Prostate gland (tissue), 2 donors: ENCODE measurements at regions not wholly inside any gene's neighbourhood (a gene's known extent, or its start where the extent isn't known, plus 50 kb on each side); places are given as distances from the start of the nearest gene placed in this dataset.

ENCODE experiments used
- DNase-seq: peaks from one replicate; pipeline ENCODE4 v3.0.0-alpha.2; 2019; ENCODE audit warnings: low spot score
- H3K27ac ChIP-seq, 2 donors: fragments of 200-600 bp; sonication (generic); 2 replicates each; pipeline ENCODE4 v1.5.1; 2017 to 2019
- H3K27me3 ChIP-seq: fragments of 200-600 bp; sonication (generic); replicated peaks from 2 replicates; pipeline ENCODE4 v1.5.1; 2019; ENCODE audit not compliant: insufficient read depth
- H3K36me3 ChIP-seq, 2 donors: fragments of 200-600 bp; sonication (generic); 1 replicate in 1 of 2; 2 replicates in 1 of 2; pipeline versions ENCODE4 v1.5.1 to v1.8.1; 2017 to 2019
- H3K4me1 ChIP-seq: fragments of 200-600 bp; sonication (generic); replicated peaks from 2 replicates; pipeline ENCODE4 v1.5.1; 2019
- H3K4me3 ChIP-seq, 2 donors: fragments of 200-600 bp; sonication (generic); 2 replicates each; pipeline ENCODE4 v1.5.1; 2017 to 2019
- H3K9me3 ChIP-seq: fragments of 200-600 bp; sonication (generic); 2 replicates; pipeline ENCODE4 v1.5.1; 2017
- POLR2A ChIP-seq: fragments of 450-650 bp; IDR thresholded peaks from one replicate; pipeline ENCODE4 v1.6.1; 2016; ENCODE audit warnings: antibody characterized with exemption, mild to moderate bottlenecking
- POLR2AphosphoS5 ChIP-seq: sonication (generic); formaldehyde crosslinking; IDR thresholded peaks from one replicate; pipeline ENCODE4 v1.6.1; 2017; ENCODE audit warnings: antibody characterized with exemption
- WGBS: methylation state at CpG from one replicate; pipeline ENCODE4 v1.1.5; 2018; 5-methylcytosine and 5-hydroxymethylcytosine counted together
- intact Hi-C: fragments of 100-400 bp; cut with DNase I; formaldehyde crosslinking; loops from one replicate; pipeline ENCODE4 v1.14.2; 2022
- TF ChIP-seq, protein P1 (sequence below), 4 experiments: fragments of 200-600 bp in 2 of 4; fragments of 450-650 bp in 2 of 4; sonication (generic) in 2 of 4; IDR thresholded peaks; 1 replicate in 3 of 4; 2 replicates in 1 of 4; pipeline ENCODE4 v1.5.1; 2016 to 2019; ENCODE audit warnings: antibody characterized with exemption in 4 of 4, mild to moderate bottlenecking in 2 of 4, moderate library complexity in 2 of 4

DNA sequence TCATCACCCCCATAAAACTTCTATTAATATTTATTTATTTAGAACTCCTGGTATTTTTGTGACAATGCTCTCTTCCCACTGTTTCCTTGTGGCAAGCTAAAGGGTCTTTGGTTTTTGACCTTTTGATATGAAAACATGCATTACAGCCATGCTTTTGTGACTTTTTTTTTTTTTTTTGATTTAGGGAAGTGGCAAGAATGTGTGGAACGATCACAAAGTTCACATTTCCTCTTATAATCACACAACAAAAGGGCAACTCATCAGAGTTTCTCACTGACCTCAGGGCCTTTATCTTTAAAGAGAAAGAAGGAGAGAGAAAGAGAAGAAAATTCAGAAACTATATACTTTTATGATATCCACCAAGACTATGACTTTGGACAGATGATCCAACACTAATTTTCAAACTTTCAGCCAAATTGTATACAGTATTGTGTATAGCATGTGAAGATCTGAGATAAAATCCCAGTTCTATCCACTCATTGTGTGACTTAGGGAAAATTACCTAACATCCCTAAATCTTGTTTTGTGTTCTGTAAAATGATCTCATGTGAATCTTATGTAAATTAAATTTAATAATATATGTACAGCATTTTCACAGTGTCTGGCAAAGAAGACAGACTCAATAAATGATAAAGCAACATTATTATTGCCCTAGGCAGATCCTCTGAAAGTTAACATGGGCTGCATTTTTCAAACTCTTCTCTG is 106.8 kb upstream of the MARCKS start:
- H3K36me3 ChIP-seq, result no peaks in the 10 kb centered on the region
- TF ChIP-seq POLR2A (no peak), POLR2AphosphoS5 (no peak)
- TF ChIP-seq, protein P1, sequence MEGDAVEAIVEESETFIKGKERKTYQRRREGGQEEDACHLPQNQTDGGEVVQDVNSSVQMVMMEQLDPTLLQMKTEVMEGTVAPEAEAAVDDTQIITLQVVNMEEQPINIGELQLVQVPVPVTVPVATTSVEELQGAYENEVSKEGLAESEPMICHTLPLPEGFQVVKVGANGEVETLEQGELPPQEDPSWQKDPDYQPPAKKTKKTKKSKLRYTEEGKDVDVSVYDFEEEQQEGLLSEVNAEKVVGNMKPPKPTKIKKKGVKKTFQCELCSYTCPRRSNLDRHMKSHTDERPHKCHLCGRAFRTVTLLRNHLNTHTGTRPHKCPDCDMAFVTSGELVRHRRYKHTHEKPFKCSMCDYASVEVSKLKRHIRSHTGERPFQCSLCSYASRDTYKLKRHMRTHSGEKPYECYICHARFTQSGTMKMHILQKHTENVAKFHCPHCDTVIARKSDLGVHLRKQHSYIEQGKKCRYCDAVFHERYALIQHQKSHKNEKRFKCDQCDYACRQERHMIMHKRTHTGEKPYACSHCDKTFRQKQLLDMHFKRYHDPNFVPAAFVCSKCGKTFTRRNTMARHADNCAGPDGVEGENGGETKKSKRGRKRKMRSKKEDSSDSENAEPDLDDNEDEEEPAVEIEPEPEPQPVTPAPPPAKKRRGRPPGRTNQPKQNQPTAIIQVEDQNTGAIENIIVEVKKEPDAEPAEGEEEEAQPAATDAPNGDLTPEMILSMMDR (IDR thresholded peaks at IDR 0.05), result no peak
- 48% methylated on average over 1 of the region's 1 CpG for WGBS
- no peaks in the 10 kb centered on the region for H3K4me1 ChIP-seq
- no peak for DNase-seq
- no peak overlapping the region for H3K27ac ChIP-seq
- intact Hi-C loops, result no loop called here
- H3K9me3 ChIP-seq, result no peaks in the 10 kb centered on the region
- H3K27me3 ChIP-seq, result no peaks in the 10 kb centered on the region
- H3K4me3 ChIP-seq, result no peak overlapping the region

DNA sequence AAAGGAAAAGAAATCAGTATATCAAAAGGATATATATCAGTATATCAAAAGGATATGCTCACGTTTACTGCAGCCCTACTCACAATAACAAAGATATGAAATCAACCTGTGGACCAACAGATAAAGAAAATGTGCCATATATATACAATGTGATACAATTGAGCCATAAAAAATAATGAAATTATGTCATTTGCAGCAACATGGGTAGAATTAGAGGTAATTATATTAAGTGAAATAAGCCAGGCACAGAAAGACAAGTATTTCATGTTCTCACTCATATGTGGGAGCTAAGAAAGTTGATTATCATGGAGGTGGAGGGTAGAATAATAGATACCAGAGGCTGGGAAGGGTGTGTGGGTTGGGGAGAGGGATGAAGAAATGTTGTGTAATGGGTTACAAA is 102.9 kb upstream of the MARCKS start:
- intact Hi-C loops, result no loop called here
- no peak overlapping the region for H3K4me3 ChIP-seq
- no peaks in the 10 kb centered on the region for H3K9me3 ChIP-seq
- no peaks in the 10 kb centered on the region for H3K27me3 ChIP-seq
- no peaks in the 10 kb centered on the region for H3K4me1 ChIP-seq
- DNase-seq, result no peak
- no peak overlapping the region for H3K27ac ChIP-seq
- WGBS, result 81% methylated on average over 1 of the region's 1 CpG
- H3K36me3 ChIP-seq, result no peaks in the 10 kb centered on the region
- TF ChIP-seq POLR2AphosphoS5 (no peak), POLR2A (no peak)
- TF ChIP-seq, protein P1 (IDR thresholded peaks at IDR 0.05), result no peak

DNA sequence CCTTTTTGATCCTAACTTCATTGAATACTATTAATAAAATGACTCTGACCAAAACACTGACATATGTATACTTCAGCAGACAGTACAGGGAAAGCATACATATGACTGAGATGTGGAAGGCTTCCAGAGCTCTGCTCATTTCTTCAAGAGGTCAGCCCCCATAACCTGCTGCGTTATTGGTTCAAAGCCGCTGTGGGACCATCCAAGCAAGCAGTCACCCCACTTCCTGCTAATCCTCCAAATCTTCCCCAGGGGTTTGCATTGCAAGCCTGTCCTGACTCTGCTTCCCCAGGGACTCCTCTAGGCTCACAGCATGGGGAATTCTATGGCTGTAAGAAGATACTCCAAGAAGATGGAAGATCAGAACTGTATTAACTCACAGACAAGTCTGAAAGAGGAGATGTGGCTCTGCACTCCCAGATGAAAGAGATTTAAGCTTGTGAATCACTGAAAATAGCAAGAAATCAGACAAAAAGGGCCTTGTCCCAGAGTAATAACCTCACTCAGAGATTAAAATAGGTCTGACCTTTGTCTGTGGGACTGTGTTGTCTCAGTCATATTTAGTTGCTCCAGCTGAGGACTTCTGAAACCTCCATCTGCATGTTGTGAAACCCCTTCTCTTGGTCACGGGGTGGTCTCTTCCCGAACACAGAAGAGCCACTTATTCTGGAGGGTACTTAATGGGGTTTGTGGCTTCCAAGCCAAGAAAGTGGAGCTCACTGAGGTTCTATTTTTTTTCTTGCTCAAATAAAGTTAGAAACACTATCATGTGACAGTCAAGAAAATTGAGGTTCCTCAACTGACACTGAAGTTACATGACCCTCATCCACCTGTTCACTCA is 101.5 kb upstream of the MARCKS start:
- Histone ChIP-seq H3K4me3 (no peak overlapping the region), H3K27ac (no peak overlapping the region), H3K4me1 (no peaks in the 10 kb centered on the region), H3K9me3 (no peaks in the 10 kb centered on the region), H3K27me3 (no peaks in the 10 kb centered on the region), H3K36me3 (no peaks in the 10 kb centered on the region)
- TF ChIP-seq POLR2AphosphoS5, result no peak
- 92% methylated on average over 4 of the region's 4 CpGs for WGBS
- intact Hi-C loops, result no loop called here
- no peak for DNase-seq

DNA sequence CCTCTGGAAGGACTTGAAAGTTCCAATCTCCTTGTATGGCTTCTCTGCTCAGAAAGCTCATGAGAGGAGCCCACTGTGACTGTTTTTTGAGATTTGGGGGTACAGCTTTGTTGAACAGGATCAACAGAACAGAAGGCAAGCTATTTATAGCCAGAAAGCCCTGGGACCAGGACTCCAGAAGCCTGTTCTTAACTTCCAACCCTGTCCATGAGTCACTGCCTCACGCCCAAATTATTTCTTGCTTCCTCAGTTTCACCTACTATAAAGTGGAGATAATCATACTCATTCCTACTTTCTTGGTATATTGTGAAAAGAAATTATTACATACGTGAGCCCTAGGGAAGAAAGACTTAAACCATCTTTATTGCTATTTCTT is 100.9 kb upstream of the MARCKS start:
- TF ChIP-seq, protein P1 (IDR thresholded peaks at IDR 0.05), result no peak
- TF ChIP-seq POLR2A (no peak), POLR2AphosphoS5 (no peak)
- H3K9me3 ChIP-seq, result no peaks in the 10 kb centered on the region
- H3K36me3 ChIP-seq, result no peaks in the 10 kb centered on the region
- H3K27ac ChIP-seq, result no peak overlapping the region
- no peaks in the 10 kb centered on the region for H3K27me3 ChIP-seq
- DNase-seq, result no peak
- WGBS, result 97% methylated on average over 2 of the region's 2 CpGs
- H3K4me3 ChIP-seq, result no peak overlapping the region
- H3K4me1 ChIP-seq, result no peaks in the 10 kb centered on the region
- intact Hi-C loops, result no loop called here

DNA sequence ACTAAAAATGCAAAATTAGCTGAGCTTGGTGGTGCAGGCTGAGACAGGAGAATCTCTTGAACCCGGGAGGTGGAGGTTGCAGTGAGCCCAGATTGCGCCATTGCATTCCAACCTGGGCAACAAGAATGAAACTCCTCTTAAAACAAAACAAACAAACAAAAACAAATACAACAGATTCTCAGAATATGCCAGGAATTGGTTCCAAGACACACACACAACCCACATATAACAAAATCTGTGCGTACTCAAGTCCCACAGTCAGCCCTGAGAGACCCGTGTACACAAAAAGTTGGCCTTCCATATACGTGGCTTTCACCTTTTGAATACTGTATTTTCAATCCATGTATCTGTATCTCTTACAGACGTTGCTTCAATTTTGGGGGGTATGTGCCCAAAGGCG is 98.9 kb upstream of the MARCKS start:
- no peak for DNase-seq
- intact Hi-C loops, result no loop called here
- Histone ChIP-seq H3K4me3 (no peak overlapping the region), H3K4me1 (no peaks in the 10 kb centered on the region), H3K27ac (no peak overlapping the region), H3K9me3 (no peaks in the 10 kb centered on the region), H3K27me3 (no peaks in the 10 kb centered on the region), H3K36me3 (no peaks in the 10 kb centered on the region)
- TF ChIP-seq, protein P1 (IDR thresholded peaks at IDR 0.05), result no peak
- TF ChIP-seq POLR2A (no peak), POLR2AphosphoS5 (no peak)
- 66% methylated on average over 7 of the region's 7 CpGs for WGBS
